ENCODE measurements at regions not wholly inside any gene's neighbourhood (a gene's known extent, or its start where the extent isn't known, plus 50 kb on each side); places are given as distances from the start of the nearest gene placed in this dataset.

DNA sequence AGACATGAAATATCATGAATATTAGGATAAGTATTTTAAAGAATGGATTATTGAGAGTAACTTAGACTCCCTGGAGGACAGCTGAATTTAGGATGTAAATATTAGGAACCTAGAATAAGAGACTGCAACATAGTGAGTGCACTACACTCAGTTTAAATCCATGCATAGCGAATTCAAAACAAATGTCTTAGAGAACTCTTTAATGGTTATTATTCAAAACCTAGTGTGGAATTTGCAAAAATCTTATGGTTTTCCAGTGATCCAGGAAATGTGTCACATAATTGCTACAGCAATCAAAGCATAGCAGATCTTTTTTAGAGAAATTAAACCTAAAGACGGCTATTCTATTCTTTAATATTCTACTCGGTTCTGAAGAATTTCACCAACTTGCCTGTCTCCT, 239.0 kb downstream of the TMX3 start:
- POLR2A ChIA-PET = no interaction called here
- no peaks in the 10 kb centered on the region for H3K36me3 ChIP-seq (ENCODE audit: control insufficient read depth, insufficient read depth, low read length)
- no peak overlapping the region for H3K27ac ChIP-seq (ENCODE audit: low read length)
- no TSS peak for BruUV-seq (replicated peaks)
- DNase-seq (ENCODE audit: low read depth, low spot score) (no peak), ATAC-seq (no peak)
- no peak overlapping the region for H3K4me3 ChIP-seq (ENCODE audit: low read depth in 2 of 2, low read length in 2 of 2)
- H3K4me1 ChIP-seq (ENCODE audit: control insufficient read depth, insufficient read depth, low read length) = no peaks in the 10 kb centered on the region
- intact Hi-C loops (cut with micrococcal nuclease; ENCODE audit: unreplicated experiment) (no loop called here), in situ Hi-C loops (cut with HindIII; ENCODE audit: low pct_unique_long_range_greater_than_20kb, low sequenced_read_pairs) (no loop called here)
- CTCF ChIA-PET = no interaction called here
- no peaks in the 10 kb centered on the region for H3K27me3 ChIP-seq (ENCODE audit: control insufficient read depth, insufficient read depth, low read length)
- no peaks in the 10 kb centered on the region for H3K9me3 ChIP-seq (ENCODE audit: control insufficient read depth, insufficient read depth, low read depth, low read length)
- TF ChIP-seq TCF7L2 (IDR thresholded peaks at IDR 0.05; ENCODE audit: low read depth, low read length) (no peak), POLR2AphosphoS5 (IDR thresholded peaks at IDR 0.05; ENCODE audit: low read depth, low read length) (no peak), SIN3A (IDR thresholded peaks at IDR 0.05; ENCODE audit: borderline replicate concordance, insufficient read depth, low read depth, low read length) (no peak)
- TF ChIP-seq, protein P1, sequence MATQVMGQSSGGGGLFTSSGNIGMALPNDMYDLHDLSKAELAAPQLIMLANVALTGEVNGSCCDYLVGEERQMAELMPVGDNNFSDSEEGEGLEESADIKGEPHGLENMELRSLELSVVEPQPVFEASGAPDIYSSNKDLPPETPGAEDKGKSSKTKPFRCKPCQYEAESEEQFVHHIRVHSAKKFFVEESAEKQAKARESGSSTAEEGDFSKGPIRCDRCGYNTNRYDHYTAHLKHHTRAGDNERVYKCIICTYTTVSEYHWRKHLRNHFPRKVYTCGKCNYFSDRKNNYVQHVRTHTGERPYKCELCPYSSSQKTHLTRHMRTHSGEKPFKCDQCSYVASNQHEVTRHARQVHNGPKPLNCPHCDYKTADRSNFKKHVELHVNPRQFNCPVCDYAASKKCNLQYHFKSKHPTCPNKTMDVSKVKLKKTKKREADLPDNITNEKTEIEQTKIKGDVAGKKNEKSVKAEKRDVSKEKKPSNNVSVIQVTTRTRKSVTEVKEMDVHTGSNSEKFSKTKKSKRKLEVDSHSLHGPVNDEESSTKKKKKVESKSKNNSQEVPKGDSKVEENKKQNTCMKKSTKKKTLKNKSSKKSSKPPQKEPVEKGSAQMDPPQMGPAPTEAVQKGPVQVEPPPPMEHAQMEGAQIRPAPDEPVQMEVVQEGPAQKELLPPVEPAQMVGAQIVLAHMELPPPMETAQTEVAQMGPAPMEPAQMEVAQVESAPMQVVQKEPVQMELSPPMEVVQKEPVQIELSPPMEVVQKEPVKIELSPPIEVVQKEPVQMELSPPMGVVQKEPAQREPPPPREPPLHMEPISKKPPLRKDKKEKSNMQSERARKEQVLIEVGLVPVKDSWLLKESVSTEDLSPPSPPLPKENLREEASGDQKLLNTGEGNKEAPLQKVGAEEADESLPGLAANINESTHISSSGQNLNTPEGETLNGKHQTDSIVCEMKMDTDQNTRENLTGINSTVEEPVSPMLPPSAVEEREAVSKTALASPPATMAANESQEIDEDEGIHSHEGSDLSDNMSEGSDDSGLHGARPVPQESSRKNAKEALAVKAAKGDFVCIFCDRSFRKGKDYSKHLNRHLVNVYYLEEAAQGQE (IDR thresholded peaks at IDR 0.05; ENCODE audit: insufficient read depth in 1 of 2, low read depth in 2 of 2, low read length in 1 of 2) = no peak
- TF ChIP-seq, protein P2, sequence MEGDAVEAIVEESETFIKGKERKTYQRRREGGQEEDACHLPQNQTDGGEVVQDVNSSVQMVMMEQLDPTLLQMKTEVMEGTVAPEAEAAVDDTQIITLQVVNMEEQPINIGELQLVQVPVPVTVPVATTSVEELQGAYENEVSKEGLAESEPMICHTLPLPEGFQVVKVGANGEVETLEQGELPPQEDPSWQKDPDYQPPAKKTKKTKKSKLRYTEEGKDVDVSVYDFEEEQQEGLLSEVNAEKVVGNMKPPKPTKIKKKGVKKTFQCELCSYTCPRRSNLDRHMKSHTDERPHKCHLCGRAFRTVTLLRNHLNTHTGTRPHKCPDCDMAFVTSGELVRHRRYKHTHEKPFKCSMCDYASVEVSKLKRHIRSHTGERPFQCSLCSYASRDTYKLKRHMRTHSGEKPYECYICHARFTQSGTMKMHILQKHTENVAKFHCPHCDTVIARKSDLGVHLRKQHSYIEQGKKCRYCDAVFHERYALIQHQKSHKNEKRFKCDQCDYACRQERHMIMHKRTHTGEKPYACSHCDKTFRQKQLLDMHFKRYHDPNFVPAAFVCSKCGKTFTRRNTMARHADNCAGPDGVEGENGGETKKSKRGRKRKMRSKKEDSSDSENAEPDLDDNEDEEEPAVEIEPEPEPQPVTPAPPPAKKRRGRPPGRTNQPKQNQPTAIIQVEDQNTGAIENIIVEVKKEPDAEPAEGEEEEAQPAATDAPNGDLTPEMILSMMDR (IDR thresholded peaks at IDR 0.05) = no peak

DNA sequence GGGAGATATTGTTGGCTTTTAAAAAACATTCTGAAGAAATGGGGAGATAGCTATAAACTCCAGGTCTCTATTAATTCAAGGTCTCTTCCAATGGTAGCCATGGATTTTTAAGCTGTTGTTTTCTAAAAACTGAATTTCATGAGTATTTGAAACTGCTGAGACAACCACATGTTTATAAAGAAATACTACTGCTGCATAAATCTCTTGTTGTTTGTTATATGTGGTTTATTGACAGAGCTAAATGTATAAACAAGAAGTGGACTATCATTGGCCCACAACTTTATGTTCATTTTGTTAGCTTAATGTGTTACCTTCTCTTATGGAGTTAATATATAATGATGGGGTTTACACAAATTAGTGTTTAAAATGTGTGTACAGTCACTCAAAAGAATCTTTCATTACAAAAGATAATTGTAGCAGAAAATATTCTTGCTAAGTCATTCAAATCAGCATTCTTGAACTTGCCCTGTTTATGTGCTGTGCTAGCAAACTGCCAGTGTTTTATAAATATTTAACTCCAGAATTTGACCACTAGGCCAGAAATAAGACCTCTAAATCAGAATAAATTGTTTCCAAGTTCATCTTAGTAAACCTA, 242.1 kb downstream of the TMX3 start:
- CTCF ChIA-PET = no interaction called here
- POLR2A ChIA-PET = no interaction called here
- ATAC-seq (no peak), DNase-seq (ENCODE audit: low read depth, low spot score) (no peak)
- intact Hi-C loops (cut with micrococcal nuclease; ENCODE audit: unreplicated experiment) = no loop called here
- in situ Hi-C loops (cut with HindIII; ENCODE audit: low pct_unique_long_range_greater_than_20kb, low sequenced_read_pairs) = no loop called here
- no peak overlapping the region for H3K27ac ChIP-seq (ENCODE audit: low read length)
- no TSS peak for BruUV-seq (replicated peaks)
- no peaks in the 10 kb centered on the region for H3K36me3 ChIP-seq (ENCODE audit: control insufficient read depth, insufficient read depth, low read length)
- no peak overlapping the region for H3K4me3 ChIP-seq (ENCODE audit: low read depth in 2 of 2, low read length in 2 of 2)
- no peaks in the 10 kb centered on the region for H3K27me3 ChIP-seq (ENCODE audit: control insufficient read depth, insufficient read depth, low read length)
- no peaks in the 10 kb centered on the region for H3K4me1 ChIP-seq (ENCODE audit: control insufficient read depth, insufficient read depth, low read length)
- H3K9me3 ChIP-seq (ENCODE audit: control insufficient read depth, insufficient read depth, low read depth, low read length) = no peaks in the 10 kb centered on the region
- TF ChIP-seq, protein P1 (IDR thresholded peaks at IDR 0.05; ENCODE audit: insufficient read depth in 1 of 2, low read depth in 2 of 2, low read length in 1 of 2) = no peak
- no peak for TF ChIP-seq POLR2AphosphoS5 (IDR thresholded peaks at IDR 0.05; ENCODE audit: low read depth, low read length)
- no peak for TF ChIP-seq SIN3A (IDR thresholded peaks at IDR 0.05; ENCODE audit: borderline replicate concordance, insufficient read depth, low read depth, low read length)
- TF ChIP-seq, protein P2 (IDR thresholded peaks at IDR 0.05) = no peak
- TF ChIP-seq TCF7L2 (IDR thresholded peaks at IDR 0.05; ENCODE audit: low read depth, low read length) = no peak
